ENCODE measurements at regions not wholly inside any gene's neighbourhood (a gene's known extent, or its start where the extent isn't known, plus 50 kb on each side); places are given as distances from the start of the nearest gene placed in this dataset.

GRCh38 chr10:36390221-36390620 is 735.2 kb upstream of the ANKRD30A start:
- H3K27me3 ChIP-seq (ENCODE audit: control insufficient read depth, insufficient read depth, low read length): no peaks in the 10 kb centered on the region
- no peak overlapping the region for H3K4me3 ChIP-seq (ENCODE audit: low read length)
- no peaks in the 10 kb centered on the region for H3K9me3 ChIP-seq (ENCODE audit: control insufficient read depth, insufficient read depth, low read length)
- no peak overlapping the region for H3K27ac ChIP-seq (ENCODE audit: low read length)
- no peaks in the 10 kb centered on the region for H3K4me1 ChIP-seq (ENCODE audit: control insufficient read depth, insufficient read depth, low read length)
- Mint-ChIP-seq H3K4me1 (no peaks in the 10 kb centered on the region), H3K27ac (no peak overlapping the region), H3K4me3 (no peak overlapping the region), H3K27me3 (ENCODE audit: low read depth in 2 of 2) (no peaks in the 10 kb centered on the region), H3K9me3 (peaks cover 0 to 5% of the 10 kb centered on the region in 2 donors), H3K36me3 (no peaks in the 10 kb centered on the region)
- no peak for ATAC-seq
- intact Hi-C loops (cut with micrococcal nuclease): no loop called here
- WGBS (ENCODE audit: insufficient coverage): no CpG with 5 or more reads among the region's 1 CpG
- H3K36me3 ChIP-seq (ENCODE audit: control insufficient read depth, insufficient read depth, low read length): no peaks in the 10 kb centered on the region
- DNase-seq: no peak
- TF ChIP-seq, protein P1, sequence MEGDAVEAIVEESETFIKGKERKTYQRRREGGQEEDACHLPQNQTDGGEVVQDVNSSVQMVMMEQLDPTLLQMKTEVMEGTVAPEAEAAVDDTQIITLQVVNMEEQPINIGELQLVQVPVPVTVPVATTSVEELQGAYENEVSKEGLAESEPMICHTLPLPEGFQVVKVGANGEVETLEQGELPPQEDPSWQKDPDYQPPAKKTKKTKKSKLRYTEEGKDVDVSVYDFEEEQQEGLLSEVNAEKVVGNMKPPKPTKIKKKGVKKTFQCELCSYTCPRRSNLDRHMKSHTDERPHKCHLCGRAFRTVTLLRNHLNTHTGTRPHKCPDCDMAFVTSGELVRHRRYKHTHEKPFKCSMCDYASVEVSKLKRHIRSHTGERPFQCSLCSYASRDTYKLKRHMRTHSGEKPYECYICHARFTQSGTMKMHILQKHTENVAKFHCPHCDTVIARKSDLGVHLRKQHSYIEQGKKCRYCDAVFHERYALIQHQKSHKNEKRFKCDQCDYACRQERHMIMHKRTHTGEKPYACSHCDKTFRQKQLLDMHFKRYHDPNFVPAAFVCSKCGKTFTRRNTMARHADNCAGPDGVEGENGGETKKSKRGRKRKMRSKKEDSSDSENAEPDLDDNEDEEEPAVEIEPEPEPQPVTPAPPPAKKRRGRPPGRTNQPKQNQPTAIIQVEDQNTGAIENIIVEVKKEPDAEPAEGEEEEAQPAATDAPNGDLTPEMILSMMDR (IDR thresholded peaks at IDR 0.05): no peak

- ATAC-seq (no peak), DNase-seq (no peak)
- no peaks in the 10 kb centered on the region for H3K36me3 Mint-ChIP-seq
- WGBS (ENCODE audit: insufficient coverage): 100% methylated on average over 1 of the region's 3 CpGs
- peaks cover 0 to 10% of the 10 kb centered on the region in 2 donors for H3K4me1 Mint-ChIP-seq
- TF ChIP-seq, protein P1 (IDR thresholded peaks at IDR 0.05): no peak
- H3K9me3 Mint-ChIP-seq: peaks cover 2 to 10% of the 10 kb centered on the region in 2 donors
- Histone ChIP-seq H3K4me3 (ENCODE audit: low read length) (no peak overlapping the region), H3K36me3 (ENCODE audit: control insufficient read depth, insufficient read depth, low read length) (no peaks in the 10 kb centered on the region), H3K9me3 (ENCODE audit: control insufficient read depth, insufficient read depth, low read length) (no peaks in the 10 kb centered on the region), H3K27me3 (ENCODE audit: control insufficient read depth, insufficient read depth, low read length) (no peaks in the 10 kb centered on the region), H3K27ac (ENCODE audit: low read length) (no peak overlapping the region), H3K4me1 (ENCODE audit: control insufficient read depth, insufficient read depth, low read length) (peaks cover 7% of the 10 kb centered on the region)
- no peak overlapping the region for H3K27ac Mint-ChIP-seq
- no peaks in the 10 kb centered on the region for H3K27me3 Mint-ChIP-seq (ENCODE audit: low read depth in 2 of 2)
- no peak overlapping the region for H3K4me3 Mint-ChIP-seq
- intact Hi-C loops (cut with micrococcal nuclease): no loop called here
These were observed 737.2 kb upstream of the ANKRD30A start for GRCh38 chr10:36388166-36388565.

- H3K27ac Mint-ChIP-seq: no peak overlapping the region
- no peaks in the 10 kb centered on the region for H3K9me3 ChIP-seq (ENCODE audit: control insufficient read depth, insufficient read depth, low read length)
- H3K4me1 Mint-ChIP-seq: peaks cover 0 to 12% of the 10 kb centered on the region in 2 donors
- H3K4me3 Mint-ChIP-seq: no peak overlapping the region
- H3K27ac ChIP-seq (ENCODE audit: low read length): no peak overlapping the region
- no peaks in the 10 kb centered on the region for H3K36me3 ChIP-seq (ENCODE audit: control insufficient read depth, insufficient read depth, low read length)
- H3K27me3 ChIP-seq (ENCODE audit: control insufficient read depth, insufficient read depth, low read length): no peaks in the 10 kb centered on the region
- H3K4me1 ChIP-seq (ENCODE audit: control insufficient read depth, insufficient read depth, low read length): peaks cover 7% of the 10 kb centered on the region
- H3K9me3 Mint-ChIP-seq: peaks cover 2 to 10% of the 10 kb centered on the region in 2 donors
- WGBS (ENCODE audit: insufficient coverage): 90% methylated on average over 9 of the region's 9 CpGs
- TF ChIP-seq, protein P1 (IDR thresholded peaks at IDR 0.05): no peak
- no peak for DNase-seq
- no peak overlapping the region for H3K4me3 ChIP-seq (ENCODE audit: low read length)
- H3K27me3 Mint-ChIP-seq (ENCODE audit: low read depth in 2 of 2): no peaks in the 10 kb centered on the region
- no peaks in the 10 kb centered on the region for H3K36me3 Mint-ChIP-seq
- intact Hi-C loops (cut with micrococcal nuclease): no loop called here
- ATAC-seq: no peak
These were observed 739.7 kb upstream of the ANKRD30A start for GRCh38 chr10:36385693-36386092.

DNA sequence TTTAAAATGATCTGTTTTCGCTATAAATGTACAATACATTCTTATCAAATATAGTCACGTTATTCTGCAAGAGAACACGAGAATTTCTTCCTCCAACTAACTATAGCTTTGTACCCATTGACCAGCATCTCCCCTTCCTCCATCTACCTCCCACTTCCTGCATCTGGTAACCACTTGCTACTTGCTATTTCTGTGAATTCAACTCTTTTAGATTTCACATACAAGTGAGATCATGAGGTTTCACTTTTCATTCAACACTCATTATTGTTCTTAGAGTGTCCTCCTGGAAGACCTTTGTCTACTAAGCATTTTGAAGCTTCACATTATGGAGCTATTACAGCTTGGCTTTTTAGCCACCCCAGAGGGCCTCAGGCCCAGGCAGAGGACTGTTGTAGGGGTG is 741.3 kb upstream of the FZD8 start:
- peak overlapping the region; percentile 85 for H3K27ac ChIP-seq (ENCODE audit: low read length)
- no peaks in the 10 kb centered on the region for H3K36me3 ChIP-seq (ENCODE audit: control insufficient read depth, insufficient read depth, low read length)
- no peaks in the 10 kb centered on the region for H3K27me3 Mint-ChIP-seq (ENCODE audit: low read depth in 2 of 2)
- H3K36me3 Mint-ChIP-seq: no peaks in the 10 kb centered on the region
- H3K9me3 Mint-ChIP-seq: peaks cover 7 to 12% of the 10 kb centered on the region in 2 donors
- ATAC-seq (peak in 2 of 3 donors; percentile 54 to 65), DNase-seq (no peak)
- TF ChIP-seq, protein P1 (IDR thresholded peaks at IDR 0.05): no peak
- intact Hi-C loops (cut with micrococcal nuclease): no loop called here
- WGBS (ENCODE audit: insufficient coverage): 65% methylated on average over 3 of the region's 3 CpGs
- H3K4me1 ChIP-seq (ENCODE audit: control insufficient read depth, insufficient read depth, low read length): peaks cover 7% of the 10 kb centered on the region
- no peaks in the 10 kb centered on the region for H3K27me3 ChIP-seq (ENCODE audit: control insufficient read depth, insufficient read depth, low read length)
- H3K9me3 ChIP-seq (ENCODE audit: control insufficient read depth, insufficient read depth, low read length): no peaks in the 10 kb centered on the region
- H3K4me3 Mint-ChIP-seq: peak overlapping the region; percentile 39
- H3K4me1 Mint-ChIP-seq: peaks cover 0 to 12% of the 10 kb centered on the region in 2 donors
- H3K4me3 ChIP-seq (ENCODE audit: low read length): no peak overlapping the region
- H3K27ac Mint-ChIP-seq: peak overlapping the region in 1 of 2 donors; percentile 56

Measured in natural killer cell (primary cell).